GM12873 (cell line): ENCODE measurements at regions not wholly inside any gene's neighbourhood (a gene's known extent, or its start where the extent isn't known, plus 50 kb on each side); places are given as distances from the start of the nearest gene placed in this dataset.

Experiments
- TF ChIP-seq, protein P1 (sequence below): IDR thresholded peaks from 2 replicates; pipeline ENCODE4 v1.5.1; 2012; ENCODE audit warnings: low read depth, mild to moderate bottlenecking, moderate library complexity, low read length, control low read depth; ENCODE audit not compliant: insufficient read depth; ENCODE audit errors: missing control alignments

DNA sequence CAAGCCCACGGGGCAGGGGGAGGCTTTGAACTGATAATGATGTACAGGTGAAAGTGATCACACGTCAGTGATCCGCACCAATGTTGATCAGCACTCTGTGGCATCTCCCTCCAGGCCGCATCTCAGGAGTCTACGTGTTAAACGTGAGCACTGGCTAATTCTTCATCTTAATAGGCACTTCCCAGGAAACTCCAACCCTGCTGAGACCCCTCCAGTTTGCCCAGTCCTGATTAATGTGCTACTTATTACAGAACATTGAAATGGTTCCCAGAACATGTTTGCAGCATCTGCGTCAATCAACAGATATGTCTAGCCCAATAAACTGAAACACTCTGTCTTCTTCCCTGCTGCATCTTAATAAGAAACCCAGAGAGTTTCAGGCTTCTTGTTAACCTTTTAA, 298.4 kb downstream of the DEPDC1B start:
- TF ChIP-seq, protein P1, sequence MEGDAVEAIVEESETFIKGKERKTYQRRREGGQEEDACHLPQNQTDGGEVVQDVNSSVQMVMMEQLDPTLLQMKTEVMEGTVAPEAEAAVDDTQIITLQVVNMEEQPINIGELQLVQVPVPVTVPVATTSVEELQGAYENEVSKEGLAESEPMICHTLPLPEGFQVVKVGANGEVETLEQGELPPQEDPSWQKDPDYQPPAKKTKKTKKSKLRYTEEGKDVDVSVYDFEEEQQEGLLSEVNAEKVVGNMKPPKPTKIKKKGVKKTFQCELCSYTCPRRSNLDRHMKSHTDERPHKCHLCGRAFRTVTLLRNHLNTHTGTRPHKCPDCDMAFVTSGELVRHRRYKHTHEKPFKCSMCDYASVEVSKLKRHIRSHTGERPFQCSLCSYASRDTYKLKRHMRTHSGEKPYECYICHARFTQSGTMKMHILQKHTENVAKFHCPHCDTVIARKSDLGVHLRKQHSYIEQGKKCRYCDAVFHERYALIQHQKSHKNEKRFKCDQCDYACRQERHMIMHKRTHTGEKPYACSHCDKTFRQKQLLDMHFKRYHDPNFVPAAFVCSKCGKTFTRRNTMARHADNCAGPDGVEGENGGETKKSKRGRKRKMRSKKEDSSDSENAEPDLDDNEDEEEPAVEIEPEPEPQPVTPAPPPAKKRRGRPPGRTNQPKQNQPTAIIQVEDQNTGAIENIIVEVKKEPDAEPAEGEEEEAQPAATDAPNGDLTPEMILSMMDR, result no peak

DNA sequence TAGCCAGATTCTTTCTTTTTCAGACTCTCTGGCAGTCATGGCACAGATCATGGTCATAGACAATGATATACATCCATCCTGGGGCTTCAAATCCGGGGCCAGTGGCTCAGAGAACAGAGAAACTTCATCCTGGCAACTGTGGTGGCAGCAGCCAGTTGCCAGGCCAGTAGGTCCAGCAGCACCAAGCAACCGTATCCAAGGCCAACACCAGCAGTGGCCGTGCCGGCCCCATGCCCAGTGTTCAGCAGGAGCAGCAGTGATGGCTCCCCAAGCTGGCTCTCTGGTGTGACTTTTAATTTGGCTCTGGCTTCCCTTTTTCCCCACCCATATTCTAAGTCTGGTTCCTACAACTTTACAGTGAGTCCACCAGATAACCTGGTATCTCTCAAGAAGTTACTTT, 300.5 kb downstream of the DEPDC1B start:
- TF ChIP-seq, protein P1, result no peak

DNA sequence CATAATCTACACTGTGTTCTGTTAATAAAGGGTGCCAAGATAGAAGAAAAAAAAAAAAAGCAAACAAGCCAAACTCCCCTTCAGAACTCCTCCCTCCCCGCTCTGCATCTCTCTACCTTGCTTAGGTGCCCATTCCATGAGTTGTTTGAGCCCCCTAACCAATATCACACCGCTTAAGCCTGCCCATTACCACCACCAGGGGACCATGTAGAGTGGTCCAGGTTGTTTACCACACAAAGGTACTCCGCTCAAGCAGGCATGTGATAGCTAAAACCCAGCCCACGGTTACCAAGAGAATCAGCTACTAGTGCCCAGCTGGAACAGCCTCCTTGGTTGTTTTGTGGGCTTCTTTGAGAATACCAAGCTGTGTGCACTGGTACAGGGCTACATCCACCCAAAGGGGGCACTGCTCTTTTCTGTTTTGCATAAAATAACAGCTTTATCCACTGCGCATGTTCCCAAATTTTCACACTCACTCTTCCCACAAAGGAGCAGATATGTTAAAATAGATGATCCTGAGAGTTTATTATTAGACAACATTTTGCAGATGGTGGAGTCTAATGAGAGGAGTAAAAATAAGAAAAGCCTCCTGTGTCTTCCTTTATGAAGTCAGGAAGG, 304.1 kb downstream of the DEPDC1B start:
- TF ChIP-seq, protein P1, result no peak

DNA sequence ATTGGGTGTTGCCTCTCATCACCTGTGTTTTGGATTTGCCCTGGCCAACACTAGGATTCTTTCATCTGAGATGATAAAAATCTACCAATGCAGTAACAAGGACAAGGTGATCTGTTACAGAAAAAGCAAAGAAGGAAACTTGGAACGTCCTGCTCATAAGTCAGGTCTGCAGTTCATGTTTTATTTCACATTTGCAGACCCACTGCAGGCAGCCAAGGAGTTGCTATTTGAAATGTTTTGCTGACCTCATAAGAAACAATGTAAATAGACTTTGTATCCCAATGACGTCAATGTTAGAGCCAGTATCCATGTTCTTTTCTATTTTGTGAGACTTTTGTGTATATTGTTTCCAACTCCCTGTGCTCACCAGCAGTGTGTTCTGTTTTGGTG, 312.9 kb downstream of the DEPDC1B start:
- TF ChIP-seq, protein P1, result no peak

DNA sequence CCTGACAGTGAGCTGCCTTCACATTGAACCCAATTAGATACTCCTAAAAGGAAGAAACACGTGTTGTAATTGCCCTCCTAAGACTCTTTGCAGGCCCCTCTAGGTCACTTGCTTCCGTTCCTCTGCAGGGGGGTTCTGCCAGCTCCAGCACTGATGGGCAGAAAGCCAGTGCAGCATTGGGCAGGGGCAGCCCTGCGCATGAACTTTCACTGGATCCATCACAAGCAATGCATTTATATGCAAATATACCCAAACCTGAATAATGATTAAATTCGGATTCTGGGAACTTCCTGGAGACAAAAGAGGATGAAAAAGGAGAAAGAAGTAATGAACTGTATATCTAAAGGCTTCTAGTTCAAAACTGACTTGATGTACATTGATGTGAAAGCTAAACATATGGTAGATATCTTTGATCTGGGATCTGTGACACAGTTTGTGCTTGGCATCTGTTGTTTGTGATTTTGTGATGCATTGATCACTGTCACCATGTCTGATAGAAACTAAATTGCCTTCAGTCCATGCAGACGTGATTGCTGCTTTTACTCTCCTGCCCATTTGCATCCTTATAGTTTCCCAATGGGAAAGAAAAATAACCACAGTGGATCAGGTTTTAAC, 313.4 kb downstream of the DEPDC1B start:
- TF ChIP-seq, protein P1, result no peak

DNA sequence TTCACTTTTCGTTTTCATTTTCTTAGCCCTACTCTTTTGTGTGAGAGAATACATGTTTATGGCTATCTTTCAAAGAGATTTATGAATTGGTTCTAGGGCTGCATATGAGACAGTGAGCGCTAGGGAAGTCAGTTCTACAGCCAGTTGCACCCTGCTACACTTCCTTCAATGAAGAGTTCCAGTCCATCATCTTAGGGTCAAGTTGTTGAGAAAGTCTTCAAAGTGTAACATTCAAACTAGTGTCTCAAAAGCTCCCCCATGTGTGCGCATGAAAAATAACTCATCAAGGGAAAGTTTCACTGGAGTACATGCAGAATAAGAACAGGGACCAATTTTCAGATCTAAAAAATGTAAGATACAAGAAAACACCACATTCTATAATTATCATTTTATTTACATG, 317.2 kb downstream of the DEPDC1B start:
- TF ChIP-seq, protein P1, result peak; percentile 36

DNA sequence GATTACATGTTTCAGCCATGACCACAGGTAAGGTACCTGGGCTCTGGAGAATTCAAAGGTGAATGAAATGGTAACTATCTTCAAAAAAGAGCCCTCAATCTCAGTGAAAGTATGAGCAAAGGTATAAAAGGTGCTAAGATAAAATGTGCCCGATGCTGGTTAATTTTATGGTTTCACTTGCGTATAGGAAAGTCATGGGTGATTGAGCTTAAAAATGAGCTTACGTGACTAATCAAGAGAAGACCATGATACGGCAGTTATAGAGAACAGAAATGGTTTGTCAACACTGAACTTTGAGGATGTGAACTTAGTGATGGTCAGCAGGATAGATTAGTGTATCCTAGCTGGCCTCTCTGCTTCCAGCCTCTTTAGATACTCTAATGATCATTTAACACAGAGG, 320.1 kb downstream of the DEPDC1B start:
- TF ChIP-seq, protein P1, result no peak
